ENCODE measurements at regions not wholly inside any gene's neighbourhood (a gene's known extent, or its start where the extent isn't known, plus 50 kb on each side); places are given as distances from the start of the nearest gene placed in this dataset.

- Histone ChIP-seq H3K9me3 (ENCODE audit: control insufficient read depth, insufficient read depth, low read length) (no peaks in the 10 kb centered on the region), H3K36me3 (ENCODE audit: control insufficient read depth, insufficient read depth, low read length) (no peaks in the 10 kb centered on the region), H3K27me3 (ENCODE audit: control insufficient read depth, insufficient read depth, low read length) (no peaks in the 10 kb centered on the region), H3K4me1 (ENCODE audit: control insufficient read depth, insufficient read depth, low read length) (no peaks in the 10 kb centered on the region), H3K27ac (ENCODE audit: low read depth, low read length) (no peak overlapping the region), H3K4me3 (ENCODE audit: low read depth, low read length) (no peak overlapping the region)
- WGBS (ENCODE audit: insufficient coverage), result no CpG with 5 or more reads among the region's 4 CpGs
- DNase-seq (ENCODE audit: low read depth in 4 of 6, low spot score in 6 of 6), result no peak
Observed at GRCh38 chr4:36716874-36717273, 435.5 kb downstream of the DTHD1 start.

- H3K36me3 ChIP-seq (ENCODE audit: control insufficient read depth, insufficient read depth, low read length), result no peaks in the 10 kb centered on the region
- WGBS (ENCODE audit: insufficient coverage), result 64% methylated on average over 1 of the region's 3 CpGs
- no peak overlapping the region for H3K27ac ChIP-seq (ENCODE audit: low read depth, low read length)
- H3K4me3 ChIP-seq (ENCODE audit: low read depth, low read length), result no peak overlapping the region
- no peak for DNase-seq (ENCODE audit: low read depth in 4 of 6, low spot score in 6 of 6)
- no peaks in the 10 kb centered on the region for H3K9me3 ChIP-seq (ENCODE audit: control insufficient read depth, insufficient read depth, low read length)
- H3K4me1 ChIP-seq (ENCODE audit: control insufficient read depth, insufficient read depth, low read length), result no peaks in the 10 kb centered on the region
- H3K27me3 ChIP-seq (ENCODE audit: control insufficient read depth, insufficient read depth, low read length), result no peaks in the 10 kb centered on the region
Observed at GRCh38 chr4:36719425-36719824, 438.0 kb downstream of the DTHD1 start.

- no peaks in the 10 kb centered on the region for H3K27me3 ChIP-seq (ENCODE audit: control insufficient read depth, insufficient read depth, low read length)
- no CpG with 5 or more reads among the region's 1 CpG for WGBS (ENCODE audit: insufficient coverage)
- no peak overlapping the region for H3K27ac ChIP-seq (ENCODE audit: low read depth, low read length)
Observed at GRCh38 chr4:36722986-36723385, 441.6 kb downstream of the DTHD1 start.

DNA sequence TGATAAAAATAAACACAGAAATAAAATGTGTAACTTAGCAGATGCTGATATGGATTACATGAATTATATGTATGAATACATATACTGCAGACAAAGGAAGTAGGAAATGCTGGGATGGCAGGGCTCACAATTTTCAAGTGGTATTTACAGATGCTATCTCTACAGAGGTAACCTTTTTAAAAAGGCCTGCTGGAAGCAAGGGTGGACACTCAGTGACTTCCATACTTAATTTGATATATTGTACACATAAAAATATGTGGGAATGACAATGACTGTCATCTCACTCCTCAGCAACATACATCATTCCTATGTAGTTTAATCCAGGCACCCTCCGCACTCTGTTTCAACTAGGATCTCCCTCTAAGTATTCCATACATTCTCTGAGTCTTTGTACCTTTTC lies 452.9 kb downstream of the DTHD1 start:
- H3K27me3 ChIP-seq (ENCODE audit: control insufficient read depth, insufficient read depth, low read length), result no peaks in the 10 kb centered on the region
- no peaks in the 10 kb centered on the region for H3K36me3 ChIP-seq (ENCODE audit: control insufficient read depth, insufficient read depth, low read length)
- DNase-seq (ENCODE audit: low read depth in 4 of 6, low spot score in 6 of 6), result no peak

More at GRCh38 chr4:36722986-36723385, 441.6 kb downstream of the DTHD1 start:
- DNase-seq (ENCODE audit: low read depth in 4 of 6, low spot score in 6 of 6), result no peak
- Histone ChIP-seq H3K36me3 (ENCODE audit: control insufficient read depth, insufficient read depth, low read length) (no peaks in the 10 kb centered on the region), H3K4me3 (ENCODE audit: low read depth, low read length) (no peak overlapping the region), H3K4me1 (ENCODE audit: control insufficient read depth, insufficient read depth, low read length) (no peaks in the 10 kb centered on the region), H3K9me3 (ENCODE audit: control insufficient read depth, insufficient read depth, low read length) (no peaks in the 10 kb centered on the region)

GRCh38 chr4:36737691-36738090 lies 456.3 kb downstream of the DTHD1 start:
- DNase-seq (ENCODE audit: low read depth in 4 of 6, low spot score in 6 of 6), result no peak
- no peaks in the 10 kb centered on the region for H3K27me3 ChIP-seq (ENCODE audit: control insufficient read depth, insufficient read depth, low read length)
- 100% methylated on average over 2 of the region's 2 CpGs for WGBS (ENCODE audit: insufficient coverage)

More for the DNA sequence above, 452.9 kb downstream of the DTHD1 start:
- Histone ChIP-seq H3K4me1 (ENCODE audit: control insufficient read depth, insufficient read depth, low read length) (no peaks in the 10 kb centered on the region), H3K27ac (ENCODE audit: low read depth, low read length) (no peak overlapping the region), H3K4me3 (ENCODE audit: low read depth, low read length) (no peak overlapping the region), H3K9me3 (ENCODE audit: control insufficient read depth, insufficient read depth, low read length) (peaks cover 5% of the 10 kb centered on the region)
- WGBS (ENCODE audit: insufficient coverage), result no CpG with 5 or more reads among the region's 1 CpG

DNA sequence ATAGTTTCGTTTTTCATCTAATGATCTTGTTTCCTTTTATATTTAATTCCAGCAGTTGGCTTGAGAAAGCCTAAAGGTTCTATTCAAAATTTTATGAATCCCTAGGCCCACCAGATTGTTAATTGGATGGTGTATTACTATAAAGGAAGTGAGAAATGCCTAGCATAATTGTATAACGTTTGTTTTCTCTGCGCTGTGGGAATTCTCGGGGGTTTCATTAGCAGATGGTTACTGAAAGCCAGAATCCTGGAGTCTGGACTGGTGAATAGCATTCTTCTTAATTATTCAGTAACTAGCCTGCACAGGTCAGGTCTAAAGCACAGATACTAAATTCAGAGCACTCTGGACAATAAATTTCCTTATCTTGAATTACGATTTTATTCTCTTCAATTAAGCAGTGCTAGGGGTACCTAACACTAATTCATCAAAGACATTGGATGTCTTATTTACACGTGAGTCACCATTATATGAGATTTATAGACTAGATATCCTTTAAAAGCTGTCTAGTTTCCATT lies 459.4 kb downstream of the DTHD1 start:
- no peaks in the 10 kb centered on the region for H3K9me3 ChIP-seq (ENCODE audit: control insufficient read depth, insufficient read depth, low read length)
- H3K4me1 ChIP-seq (ENCODE audit: control insufficient read depth, insufficient read depth, low read length), result no peaks in the 10 kb centered on the region
- H3K4me3 ChIP-seq (ENCODE audit: low read depth, low read length), result no peak overlapping the region
- no CpG with 5 or more reads among the region's 6 CpGs for WGBS (ENCODE audit: insufficient coverage)
- DNase-seq (ENCODE audit: low read depth in 4 of 6, low spot score in 6 of 6), result peak in 4 of 6 donors; percentile 12 to 90 (median 16)
- no peaks in the 10 kb centered on the region for H3K27me3 ChIP-seq (ENCODE audit: control insufficient read depth, insufficient read depth, low read length)
- no peaks in the 10 kb centered on the region for H3K36me3 ChIP-seq (ENCODE audit: control insufficient read depth, insufficient read depth, low read length)
- H3K27ac ChIP-seq (ENCODE audit: low read depth, low read length), result no peak overlapping the region

More at GRCh38 chr4:36737691-36738090, 456.3 kb downstream of the DTHD1 start:
- no peaks in the 10 kb centered on the region for H3K36me3 ChIP-seq (ENCODE audit: control insufficient read depth, insufficient read depth, low read length)
- no peak overlapping the region for H3K4me3 ChIP-seq (ENCODE audit: low read depth, low read length)
- H3K4me1 ChIP-seq (ENCODE audit: control insufficient read depth, insufficient read depth, low read length), result no peaks in the 10 kb centered on the region
- H3K9me3 ChIP-seq (ENCODE audit: control insufficient read depth, insufficient read depth, low read length), result no peaks in the 10 kb centered on the region
- no peak overlapping the region for H3K27ac ChIP-seq (ENCODE audit: low read depth, low read length)

DNA sequence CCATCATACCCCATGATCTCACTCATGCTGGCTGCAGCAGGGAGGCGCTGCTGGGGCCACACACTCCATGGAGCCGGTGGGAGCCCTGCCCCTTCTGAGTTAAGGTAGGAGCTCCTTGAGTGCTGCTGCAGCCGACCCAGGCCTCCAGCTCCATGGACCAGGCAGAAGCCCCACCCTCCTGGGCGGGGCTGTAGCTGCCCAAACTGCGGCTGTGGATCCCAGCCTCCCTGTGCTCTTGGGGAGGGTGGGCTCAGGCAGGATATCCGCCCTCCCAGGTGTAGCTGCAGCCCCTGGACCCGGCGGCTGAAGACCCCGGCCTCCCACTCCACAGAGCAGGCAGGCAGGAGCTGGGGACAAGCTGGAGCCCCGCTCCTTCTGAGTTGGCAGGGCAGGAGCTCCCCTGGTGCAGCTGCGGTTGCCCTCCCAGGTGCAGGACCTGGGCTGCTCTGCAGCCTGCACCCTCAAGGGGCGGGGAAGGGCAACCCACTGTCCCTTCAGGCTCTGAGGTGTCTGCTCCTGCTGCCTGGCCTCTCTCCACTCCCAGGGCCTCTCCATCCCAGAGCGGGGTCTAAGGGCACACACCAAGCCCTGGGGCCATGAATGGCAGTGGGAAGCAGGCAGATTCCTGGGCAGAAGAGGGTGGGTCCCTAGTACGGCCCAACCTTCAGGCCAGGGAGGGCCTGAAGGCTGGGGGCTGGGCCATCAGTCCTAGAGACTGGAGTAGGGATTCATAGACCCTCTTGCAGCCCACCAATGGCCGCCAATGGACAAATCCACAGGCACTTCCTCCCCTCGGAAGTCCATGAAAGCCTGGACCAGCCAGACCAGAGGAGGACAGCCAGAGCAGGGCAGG lies 466.1 kb downstream of the DTHD1 start:
- Histone ChIP-seq H3K36me3 (ENCODE audit: control insufficient read depth, insufficient read depth, low read length) (no peaks in the 10 kb centered on the region), H3K9me3 (ENCODE audit: control insufficient read depth, insufficient read depth, low read length) (no peaks in the 10 kb centered on the region), H3K4me3 (ENCODE audit: low read depth, low read length) (no peak overlapping the region), H3K4me1 (ENCODE audit: control insufficient read depth, insufficient read depth, low read length) (no peaks in the 10 kb centered on the region), H3K27ac (ENCODE audit: low read depth, low read length) (no peak overlapping the region), H3K27me3 (ENCODE audit: control insufficient read depth, insufficient read depth, low read length) (no peaks in the 10 kb centered on the region)
- 86% methylated on average over 14 of the region's 16 CpGs for WGBS (ENCODE audit: insufficient coverage)
- DNase-seq (ENCODE audit: low read depth in 4 of 6, low spot score in 6 of 6), result no peak

DNA sequence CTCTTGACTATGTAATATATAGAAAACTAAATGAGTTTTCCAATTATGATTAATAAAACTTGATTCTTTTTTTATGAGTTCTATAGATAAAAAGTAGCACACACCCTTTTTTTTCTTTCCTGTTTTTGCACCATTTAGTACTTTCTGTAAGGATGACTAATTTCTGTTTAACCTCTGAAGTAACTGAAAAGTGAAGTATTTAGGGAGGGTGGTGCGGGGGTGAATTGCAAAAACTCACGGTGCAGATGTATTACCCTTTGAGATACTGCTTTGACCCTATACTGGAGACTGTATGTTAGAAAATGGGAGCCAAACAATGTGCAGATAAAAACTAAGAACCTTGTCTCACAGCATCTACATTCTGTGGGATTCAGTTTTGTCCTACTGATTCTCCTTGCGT lies 471.6 kb downstream of the DTHD1 start:
- H3K4me1 ChIP-seq (ENCODE audit: control insufficient read depth, insufficient read depth, low read length), result no peaks in the 10 kb centered on the region
- no peak overlapping the region for H3K4me3 ChIP-seq (ENCODE audit: low read depth, low read length)
- DNase-seq (ENCODE audit: low read depth in 4 of 6, low spot score in 6 of 6), result no peak
- H3K27ac ChIP-seq (ENCODE audit: low read depth, low read length), result no peak overlapping the region
- H3K36me3 ChIP-seq (ENCODE audit: control insufficient read depth, insufficient read depth, low read length), result no peaks in the 10 kb centered on the region
- H3K27me3 ChIP-seq (ENCODE audit: control insufficient read depth, insufficient read depth, low read length), result no peaks in the 10 kb centered on the region
- H3K9me3 ChIP-seq (ENCODE audit: control insufficient read depth, insufficient read depth, low read length), result no peaks in the 10 kb centered on the region
- 100% methylated on average over 1 of the region's 3 CpGs for WGBS (ENCODE audit: insufficient coverage)

GRCh38 chr4:36757580-36758311 lies 476.3 kb downstream of the DTHD1 start:
- Histone ChIP-seq H3K36me3 (ENCODE audit: control insufficient read depth, insufficient read depth, low read length) (no peaks in the 10 kb centered on the region), H3K4me1 (ENCODE audit: control insufficient read depth, insufficient read depth, low read length) (no peaks in the 10 kb centered on the region), H3K27me3 (ENCODE audit: control insufficient read depth, insufficient read depth, low read length) (no peaks in the 10 kb centered on the region), H3K27ac (ENCODE audit: low read depth, low read length) (no peak overlapping the region), H3K4me3 (ENCODE audit: low read depth, low read length) (no peak overlapping the region), H3K9me3 (ENCODE audit: control insufficient read depth, insufficient read depth, low read length) (no peaks in the 10 kb centered on the region)
- no peak for DNase-seq (ENCODE audit: low read depth in 4 of 6, low spot score in 6 of 6)
- 88% methylated on average over 2 of the region's 3 CpGs for WGBS (ENCODE audit: insufficient coverage)

All from spinal cord (tissue), 9 donors.